Stimulated activated CD4-positive, alpha-beta T cell treated with anti-CD3 and anti-CD28 coated beads, Interleukin-2, amount 100 ng/mL, for 24 hours (primary cell): ENCODE measurements at regions not wholly inside any gene's neighbourhood (a gene's known extent, or its start where the extent isn't known, plus 50 kb on each side); places are given as distances from the start of the nearest gene placed in this dataset.
"Not testable (repeated sequence)": the region's sequence is repeated elsewhere in the genome, so short reads cannot be mapped to it uniquely, and the experiment has no call there.

Experiments used
- DNase-seq, 2 donors: peaks; one replicate each; pipeline ENCODE4 v3.0.0-alpha.2; 2020

DNA sequence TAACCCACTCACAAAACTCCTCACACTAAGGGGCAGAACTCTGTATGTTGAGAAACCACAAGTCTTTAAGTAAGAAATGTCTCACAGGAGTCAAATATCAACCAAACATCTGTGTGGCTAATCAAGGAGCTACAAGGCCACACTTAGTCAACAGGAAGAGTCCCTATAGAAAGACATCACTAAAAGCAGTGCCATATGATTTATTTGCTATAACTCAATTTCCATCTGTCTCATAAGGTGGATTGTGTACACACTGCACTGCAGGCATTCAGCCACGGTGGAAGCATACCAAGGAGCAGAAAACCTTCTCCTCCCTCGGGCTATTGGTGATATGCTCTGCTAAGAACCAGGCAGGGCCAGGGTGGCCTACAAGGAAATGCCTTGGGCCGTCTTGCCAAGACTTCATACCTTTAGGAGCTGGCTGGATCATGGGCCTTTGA, 197.6 kb upstream of the CFAP20DC start:
- no peak for DNase-seq

DNA sequence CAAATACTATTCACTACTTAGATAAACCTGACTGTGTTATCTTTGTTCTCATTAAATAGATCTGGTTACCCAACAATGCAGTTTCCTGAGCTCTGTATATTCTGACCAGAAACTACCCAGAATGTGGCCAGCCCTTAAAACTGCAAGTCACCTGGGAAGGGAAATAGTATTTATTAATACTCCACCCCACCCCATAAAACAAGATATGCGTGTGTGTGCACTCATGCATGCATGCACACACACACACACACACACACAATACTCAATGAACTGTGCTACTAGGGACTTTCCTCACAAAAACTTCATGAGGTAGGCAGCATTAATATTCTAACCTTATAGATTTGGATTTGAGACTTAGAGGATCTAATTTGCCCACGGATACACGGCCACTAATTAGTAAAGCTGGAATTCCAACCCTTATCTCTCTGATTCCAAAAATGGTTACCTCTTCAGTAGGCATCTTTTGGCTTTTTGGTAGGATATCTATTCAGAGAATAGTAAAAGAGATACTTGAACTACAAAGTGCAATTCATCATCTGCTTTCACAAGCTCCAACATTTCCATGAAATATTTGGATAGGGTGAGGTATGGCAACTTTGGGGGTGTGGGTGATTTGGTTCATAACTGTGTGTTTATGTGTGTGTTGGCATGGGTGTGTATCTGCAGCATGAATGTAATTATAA, 197.0 kb upstream of the CFAP20DC start:
- no peak for DNase-seq

DNA sequence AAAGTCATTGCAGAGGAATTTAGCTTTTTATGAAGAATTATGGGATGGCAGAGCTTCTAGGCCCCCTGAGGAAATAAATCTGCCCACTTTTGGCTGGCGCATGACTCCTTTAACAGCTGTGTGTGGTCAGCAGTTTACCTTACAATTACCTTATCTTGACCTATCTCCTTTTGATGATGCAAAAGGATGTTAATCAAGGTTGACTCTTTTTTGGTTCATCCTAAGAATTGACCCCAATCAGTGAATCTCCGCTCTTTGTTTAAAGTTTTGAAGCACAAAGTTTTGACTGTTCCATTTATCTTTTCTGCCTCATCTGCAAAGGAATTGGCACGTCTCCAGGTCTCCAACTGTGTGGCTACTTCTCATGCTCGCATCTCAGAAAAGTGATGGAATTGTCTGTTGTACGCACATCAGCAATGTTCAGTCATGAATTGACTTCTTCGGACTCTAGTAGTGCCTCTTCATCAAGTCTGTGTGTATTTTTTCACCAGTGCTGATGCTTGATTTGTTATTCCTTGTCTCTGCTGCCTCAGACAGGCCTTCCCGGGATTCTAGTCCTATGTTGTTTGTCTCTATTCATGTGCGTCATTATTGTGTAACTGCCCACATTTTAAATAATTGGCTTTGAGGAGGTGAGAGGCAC, 196.2 kb upstream of the CFAP20DC start:
- DNase-seq = no peak

DNA sequence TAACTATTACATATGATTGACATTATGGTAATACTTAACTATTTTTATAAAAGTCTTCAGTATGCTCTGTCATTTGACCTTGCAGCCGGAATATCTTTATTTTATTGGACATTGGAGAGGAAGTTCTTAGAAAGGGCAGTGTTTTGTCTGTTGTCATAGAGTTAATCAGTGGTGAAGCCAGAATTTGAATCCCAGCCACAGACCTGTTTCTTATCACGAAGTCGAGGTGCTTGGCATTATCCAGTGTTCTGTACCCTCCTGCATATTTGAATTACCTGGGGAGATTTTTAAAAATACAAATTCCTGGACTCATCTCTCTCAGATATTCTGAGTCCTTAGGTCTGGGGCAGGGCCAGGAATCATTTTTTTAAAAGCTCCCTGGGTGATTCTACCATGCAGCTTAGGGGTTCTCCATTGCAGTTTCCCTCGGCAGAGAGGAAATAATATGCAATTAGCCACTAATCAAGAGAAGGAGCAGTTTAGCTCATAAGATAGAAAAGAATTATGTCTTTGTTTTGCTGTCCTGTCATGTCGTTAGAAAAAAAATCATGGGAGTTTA, 195.6 kb upstream of the CFAP20DC start:
- no peak for DNase-seq

DNA sequence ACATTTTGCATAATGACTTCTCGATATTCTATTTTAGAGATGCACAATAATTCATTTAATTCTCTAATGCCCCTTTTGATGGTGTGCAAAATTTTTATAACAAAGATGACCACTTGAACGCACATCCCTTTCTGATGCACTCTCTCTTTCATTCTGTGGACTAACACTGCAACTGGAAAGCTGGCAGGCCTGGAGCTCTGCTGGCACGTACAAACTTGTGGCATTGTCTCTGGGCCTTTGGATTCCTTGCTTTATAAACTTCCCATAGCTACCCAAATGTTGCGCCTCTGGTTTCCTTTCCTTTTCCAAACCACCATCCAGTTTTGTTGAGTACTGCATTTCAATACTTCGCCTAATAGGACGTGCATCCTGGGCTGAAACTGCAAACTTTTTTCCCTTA, 194.5 kb upstream of the CFAP20DC start:
- no peak for DNase-seq

DNA sequence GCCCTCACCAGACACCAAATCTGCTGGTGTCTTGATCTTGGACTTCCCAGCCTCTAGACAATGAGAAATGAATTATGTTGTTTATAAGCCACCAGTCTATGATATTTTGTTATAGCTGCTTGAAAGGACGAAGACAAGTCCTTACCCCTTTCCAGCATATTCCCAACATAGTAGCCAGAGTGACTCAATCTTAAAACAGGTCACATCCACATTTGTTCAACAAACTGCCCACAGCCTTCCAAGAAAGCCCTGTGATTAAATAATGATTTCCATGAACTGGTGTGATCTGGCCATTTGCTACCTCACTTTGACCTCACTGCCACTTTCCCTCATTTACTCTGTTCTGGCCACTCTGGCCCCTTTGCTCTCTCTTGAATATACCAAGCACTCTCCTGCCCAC, 193.7 kb upstream of the CFAP20DC start:
- no peak for DNase-seq

DNA sequence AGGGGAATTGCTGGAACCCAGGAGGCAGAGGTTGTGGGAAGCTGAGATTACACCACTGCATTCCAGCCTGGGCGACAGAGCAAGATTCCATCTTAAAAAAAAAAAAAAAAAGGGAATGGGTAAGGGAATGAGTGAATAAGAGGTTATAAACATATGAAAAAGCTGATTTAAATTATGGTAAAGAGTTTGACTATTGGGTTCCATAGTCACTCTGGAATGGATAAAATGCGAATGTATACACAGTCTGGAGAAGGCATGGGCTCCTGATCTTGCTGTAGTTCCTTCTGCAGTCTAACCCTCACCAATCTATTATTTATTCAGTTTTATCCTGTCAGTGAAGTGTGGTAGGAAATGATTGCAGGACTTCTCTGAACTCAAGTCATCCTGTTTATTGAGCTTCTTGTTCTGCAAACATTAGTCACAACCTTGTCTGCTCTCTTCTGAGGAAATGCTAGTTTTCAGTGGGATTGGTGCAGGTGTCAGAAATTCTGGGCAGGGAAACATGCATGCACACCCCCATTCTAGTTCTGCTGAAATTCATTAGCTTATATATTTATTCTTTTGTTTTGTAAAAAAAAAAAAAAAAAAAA, 190.9 kb upstream of the CFAP20DC start:
- DNase-seq = no peak

DNA sequence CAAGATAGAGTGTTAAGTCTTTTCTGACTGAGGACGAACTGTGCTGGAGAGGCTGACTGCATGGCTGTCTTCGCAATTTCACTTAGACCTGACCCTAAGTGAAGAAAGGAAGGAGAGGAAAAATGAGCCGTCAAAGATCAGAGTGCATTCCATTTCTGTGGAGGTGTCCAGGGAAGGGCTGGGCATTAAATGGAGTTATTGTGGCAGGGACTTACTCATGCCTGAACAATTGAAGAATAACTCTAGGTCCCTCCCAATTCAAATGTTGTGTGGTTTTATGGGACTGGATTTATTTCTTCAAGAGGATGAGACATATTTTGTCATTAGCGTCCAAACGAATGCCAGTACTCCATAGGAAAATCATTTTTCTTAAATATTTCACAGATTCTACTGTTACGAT, 187.3 kb upstream of the CFAP20DC start:
- DNase-seq = no peak

DNA sequence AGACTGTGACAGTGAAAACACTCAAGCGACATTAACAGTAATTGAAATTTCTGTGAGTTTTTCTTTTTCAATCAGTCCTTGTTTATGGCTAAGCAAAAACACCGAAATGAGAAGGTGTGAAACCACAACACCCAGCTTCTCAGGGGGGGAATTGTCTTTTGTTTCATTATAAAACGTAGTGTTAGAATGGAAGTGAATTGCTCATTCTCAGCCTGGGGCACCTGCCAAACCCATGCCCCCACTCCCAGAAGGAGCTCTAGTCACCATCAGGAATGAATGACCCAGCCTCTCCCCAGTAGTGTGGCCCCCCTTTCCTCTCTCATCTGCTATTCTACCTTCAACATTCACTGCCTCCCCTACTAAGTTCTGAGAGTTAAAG, 185.8 kb upstream of the CFAP20DC start:
- DNase-seq = peak; percentile 8 to 23

DNA sequence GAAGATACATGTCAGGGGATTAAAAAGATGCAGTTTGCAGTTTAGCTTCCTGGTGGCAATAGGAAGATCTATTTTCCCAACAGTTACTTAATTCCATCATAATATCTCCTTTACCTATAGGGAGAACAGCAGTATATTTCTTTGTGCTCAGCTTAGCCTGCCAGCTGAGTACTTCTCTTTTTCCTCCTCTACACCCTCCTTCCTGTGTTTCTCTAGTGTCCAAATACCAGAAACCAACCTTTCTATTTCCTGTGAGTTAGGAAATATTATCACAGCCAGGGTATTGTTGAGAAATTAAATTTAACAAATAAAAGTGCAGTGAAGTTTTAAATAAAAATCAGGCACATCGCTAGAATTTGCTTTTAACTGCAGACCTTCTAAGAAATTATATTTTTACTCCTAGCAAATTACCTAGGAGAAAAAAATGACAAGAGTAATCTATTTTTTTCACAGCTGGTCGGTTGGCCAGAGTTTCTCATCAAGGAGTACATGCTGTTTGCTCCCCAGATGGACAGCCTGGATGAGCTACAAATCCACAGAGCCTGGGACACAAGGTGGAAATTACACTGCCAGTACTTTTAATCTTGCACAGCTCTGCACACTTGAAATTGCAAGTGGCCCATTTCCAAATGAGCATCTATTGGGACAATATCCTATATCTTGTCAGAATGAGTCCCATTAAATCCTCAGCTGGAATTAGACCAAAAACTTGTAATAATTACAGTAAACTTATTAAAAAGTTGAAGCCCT, 185.2 kb upstream of the CFAP20DC start:
- no peak for DNase-seq

DNA sequence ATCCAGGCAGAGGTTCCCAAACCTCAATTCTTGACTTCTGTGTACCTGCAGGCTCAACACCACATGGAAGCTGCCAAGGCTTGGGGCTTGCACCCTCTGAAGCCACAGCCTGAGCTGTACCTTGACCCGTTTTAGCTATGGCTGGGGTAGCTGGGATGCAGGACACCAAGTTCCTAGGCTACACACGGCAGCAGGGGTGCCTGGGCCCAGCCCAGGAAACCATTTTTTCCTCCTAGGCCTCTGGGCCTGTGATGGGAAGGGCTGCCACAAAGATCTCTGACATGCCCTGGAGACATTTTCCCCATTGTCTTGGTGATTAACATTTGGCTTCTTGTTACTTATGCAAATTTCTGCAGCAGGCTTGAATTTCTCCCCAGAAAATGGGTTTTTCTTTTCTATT, 180.6 kb upstream of the CFAP20DC start:
- not testable (repeated sequence) for DNase-seq

DNA sequence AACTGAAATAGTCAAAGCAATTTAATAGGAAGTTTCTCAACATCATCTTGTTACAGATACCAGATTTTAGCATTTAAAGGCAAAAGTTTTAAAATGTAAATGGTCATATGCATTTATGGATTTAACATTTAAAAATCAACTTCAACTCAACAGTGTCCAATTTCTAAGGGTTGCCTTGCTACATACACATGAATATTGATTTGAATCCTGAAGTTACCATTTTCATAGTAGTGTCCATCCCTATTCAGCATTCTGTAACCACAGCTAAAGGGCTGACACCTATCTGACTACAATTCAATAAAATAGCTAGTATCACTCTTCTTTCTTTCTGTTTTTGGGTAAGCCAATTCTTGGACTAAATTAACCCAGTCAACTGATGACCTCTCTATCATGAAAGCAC, 164.0 kb upstream of the CFAP20DC start:
- DNase-seq = no peak

DNA sequence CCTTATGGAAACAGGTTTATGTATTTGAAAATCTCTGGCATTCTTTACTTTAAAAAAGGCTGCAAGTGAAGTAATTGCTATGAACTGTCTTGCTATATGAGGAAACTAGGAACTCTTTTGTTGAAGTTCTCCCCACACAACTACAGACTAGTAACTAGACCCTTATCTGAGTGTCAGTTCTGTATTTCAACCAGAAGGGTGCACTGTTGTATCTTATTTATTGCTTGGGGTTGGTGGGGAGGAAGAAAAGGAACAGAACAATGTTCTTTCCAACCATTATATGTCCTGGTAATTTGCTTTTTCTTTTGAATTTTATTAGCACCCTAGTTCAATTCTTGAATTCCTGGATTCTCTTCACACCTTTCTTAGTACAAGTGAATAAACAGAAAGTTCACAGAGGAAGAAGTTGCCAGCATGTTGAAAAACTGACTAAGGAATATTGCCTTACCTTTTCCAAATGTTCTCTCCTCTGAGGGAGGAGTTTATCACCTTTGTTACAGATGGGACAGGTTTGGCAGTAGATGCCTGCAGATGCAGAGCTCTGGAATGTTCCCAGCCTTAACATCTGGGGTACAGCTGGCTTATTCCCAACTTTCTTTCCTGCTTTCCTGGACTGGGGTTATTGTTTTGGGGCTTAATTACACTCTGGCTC, 162.4 kb upstream of the CFAP20DC start:
- DNase-seq = no peak

DNA sequence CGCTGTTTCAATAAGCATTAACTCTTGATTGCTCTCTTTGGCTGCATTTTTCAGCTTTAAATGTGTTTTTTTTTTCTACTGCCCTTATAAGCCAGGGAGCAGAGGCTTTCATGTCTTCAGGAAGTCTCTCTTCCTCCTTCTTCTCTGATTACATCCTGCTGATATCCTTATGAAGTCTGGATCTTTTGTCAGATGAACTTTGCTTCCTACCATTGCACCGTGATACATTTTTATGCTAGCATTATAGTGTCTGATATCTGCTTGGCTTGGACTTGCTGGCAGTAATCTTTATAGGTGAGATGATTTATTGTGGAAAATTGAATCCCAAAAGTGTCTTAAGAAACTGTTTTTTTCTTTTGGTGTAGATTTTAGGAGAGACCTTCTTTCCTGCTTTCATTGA, 160.4 kb upstream of the CFAP20DC start:
- no peak for DNase-seq

DNA sequence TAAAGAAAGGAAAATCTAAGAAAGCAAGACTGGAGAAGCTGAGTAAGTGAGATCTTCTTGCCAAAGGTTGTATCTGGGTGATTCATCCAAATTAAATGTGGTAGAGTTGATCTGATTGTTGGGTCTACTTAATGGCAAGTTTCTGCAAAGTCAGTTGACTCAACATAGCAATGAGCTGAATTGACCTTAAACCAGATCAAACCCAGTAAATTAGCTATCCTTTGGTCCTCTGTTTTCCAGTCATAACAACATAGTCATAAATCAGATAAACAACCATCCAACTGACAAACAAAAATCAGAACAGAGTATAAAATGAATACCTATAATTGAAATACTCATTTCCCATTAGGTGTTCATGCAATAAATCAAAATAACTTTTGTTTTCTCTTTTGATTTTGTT, 142.6 kb upstream of the CFAP20DC start:
- DNase-seq = no peak

DNA sequence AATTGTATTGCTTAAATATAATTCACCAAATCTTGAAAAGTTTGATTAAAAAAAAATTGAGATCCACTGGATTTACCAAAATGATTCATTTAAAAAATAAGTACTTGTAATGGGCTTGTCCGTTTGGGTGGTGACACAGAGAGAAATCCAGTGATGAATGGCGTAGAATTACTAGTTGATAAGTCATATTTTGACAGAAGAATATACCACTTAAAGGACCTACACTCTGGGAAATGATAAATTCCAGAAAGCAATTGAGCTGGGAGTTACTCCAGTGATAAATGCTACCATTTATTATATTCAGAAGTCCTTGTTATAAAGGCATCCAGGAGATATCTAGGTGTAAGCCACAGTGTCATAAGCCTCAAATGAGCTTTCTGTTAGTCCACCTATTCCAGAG, 141.8 kb upstream of the CFAP20DC start:
- DNase-seq = no peak

DNA sequence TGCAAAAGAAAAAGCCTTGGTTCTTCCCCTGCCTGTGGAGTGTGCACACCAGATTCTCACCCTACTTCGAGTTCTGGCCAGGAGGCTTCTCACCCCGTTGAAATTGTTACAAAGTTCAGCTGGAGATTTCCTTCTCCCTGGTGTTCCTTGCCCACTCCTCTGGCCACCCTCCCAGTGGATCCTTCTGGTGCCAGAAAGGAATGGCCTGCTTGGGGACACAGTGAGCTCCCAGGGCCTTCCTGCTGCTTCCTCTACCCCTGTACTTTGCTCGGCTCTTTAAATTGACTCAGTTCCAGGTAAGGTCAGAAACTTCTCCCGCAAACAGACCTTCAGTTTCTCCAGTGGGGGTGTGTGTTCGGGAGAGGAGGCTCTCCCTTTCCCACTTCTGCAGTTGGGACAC, 140.1 kb upstream of the CFAP20DC start:
- no peak for DNase-seq

DNA sequence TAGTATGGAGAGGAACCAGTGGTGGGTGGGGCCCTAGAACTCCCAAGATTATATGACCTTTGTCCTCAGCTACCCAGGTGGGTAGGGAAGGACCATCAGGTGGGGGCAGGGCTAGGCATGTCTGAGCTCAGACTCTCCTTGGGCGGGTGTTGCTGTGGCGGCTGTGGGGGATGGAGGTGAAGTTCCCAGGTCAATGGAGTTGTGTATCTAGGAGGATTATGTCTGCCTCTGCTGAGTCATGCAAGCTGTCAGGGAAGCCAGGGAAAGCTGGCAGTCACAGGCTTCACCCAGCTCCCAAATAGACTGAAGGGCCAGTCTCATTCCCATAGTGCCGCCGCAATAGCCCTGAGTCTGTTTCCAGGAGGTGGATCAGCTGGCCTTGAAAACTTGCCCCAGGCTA, 139.7 kb upstream of the CFAP20DC start:
- no peak for DNase-seq

DNA sequence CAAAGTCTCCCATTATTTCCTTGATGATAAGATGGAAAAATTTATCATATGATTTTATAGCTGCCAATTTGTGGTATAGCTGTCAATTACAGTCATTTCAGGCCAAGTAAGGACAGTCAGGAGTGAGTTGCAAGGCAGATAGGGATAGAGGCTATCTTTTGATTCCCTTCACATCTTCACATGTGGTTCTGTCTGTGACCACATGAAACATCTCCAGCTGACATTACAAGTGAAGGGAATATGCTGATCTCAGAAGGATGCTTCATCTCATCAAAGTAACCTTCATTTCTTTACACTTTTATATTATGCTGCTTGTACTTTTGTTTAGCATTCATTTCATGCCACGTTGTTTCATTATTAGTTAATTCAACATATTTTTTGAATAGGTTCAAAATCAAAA, 136.9 kb upstream of the CFAP20DC start:
- no peak for DNase-seq

DNA sequence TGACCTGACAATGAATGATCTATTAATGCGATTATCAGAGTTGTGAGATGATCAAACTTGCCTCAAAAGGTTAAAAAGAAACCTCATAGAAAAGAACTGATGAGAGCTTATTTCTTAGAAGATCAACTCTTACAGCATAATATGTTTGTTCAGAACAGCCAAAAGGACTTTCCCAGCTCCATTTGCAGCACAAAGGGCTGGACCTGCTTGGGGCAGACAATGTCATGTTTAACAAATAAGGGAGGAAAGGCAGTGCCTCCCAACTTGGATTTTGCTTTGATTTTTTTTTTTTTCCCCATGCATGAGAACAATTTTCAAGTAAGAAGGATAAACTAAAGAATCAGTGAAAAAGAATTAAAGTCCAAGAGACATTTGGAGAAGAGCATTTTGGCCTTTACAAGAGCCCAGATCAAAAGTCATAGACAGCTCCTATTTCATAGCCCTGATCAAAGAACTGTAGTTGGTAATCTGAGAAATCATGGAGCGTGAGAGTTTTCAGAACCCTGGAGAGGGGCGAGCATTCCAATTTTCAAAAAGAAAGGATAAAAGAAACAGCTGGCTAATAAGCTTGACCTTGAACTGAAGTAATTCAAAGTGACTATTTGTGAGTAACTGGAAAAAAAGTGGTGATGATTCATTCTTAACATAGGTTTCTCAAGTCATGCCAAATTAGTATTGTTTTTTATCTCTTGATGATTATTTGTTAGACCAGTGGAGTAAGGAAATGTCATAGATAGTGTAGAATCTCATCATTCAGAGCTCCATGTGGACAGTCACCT, 136.0 kb upstream of the CFAP20DC start:
- DNase-seq = no peak

DNA sequence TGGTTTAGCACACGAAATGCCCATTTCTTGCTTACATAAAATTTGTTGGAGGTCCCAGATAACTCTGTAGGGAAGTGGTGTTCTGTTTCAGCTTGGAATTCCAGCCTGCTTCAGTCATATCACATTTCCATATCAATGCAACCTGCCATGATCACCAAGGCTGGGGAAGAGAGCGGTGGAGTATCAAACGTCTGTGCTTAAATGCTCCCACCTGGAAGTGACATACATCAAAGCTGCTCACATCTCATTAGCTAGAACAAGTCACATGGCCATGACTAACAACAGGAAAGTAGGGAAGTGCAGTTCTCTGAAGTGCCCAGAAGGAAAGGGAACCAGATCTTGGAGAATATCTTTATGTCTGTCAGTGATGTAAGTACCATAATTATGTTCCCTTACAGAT, 130.2 kb upstream of the CFAP20DC start:
- DNase-seq = no peak

DNA sequence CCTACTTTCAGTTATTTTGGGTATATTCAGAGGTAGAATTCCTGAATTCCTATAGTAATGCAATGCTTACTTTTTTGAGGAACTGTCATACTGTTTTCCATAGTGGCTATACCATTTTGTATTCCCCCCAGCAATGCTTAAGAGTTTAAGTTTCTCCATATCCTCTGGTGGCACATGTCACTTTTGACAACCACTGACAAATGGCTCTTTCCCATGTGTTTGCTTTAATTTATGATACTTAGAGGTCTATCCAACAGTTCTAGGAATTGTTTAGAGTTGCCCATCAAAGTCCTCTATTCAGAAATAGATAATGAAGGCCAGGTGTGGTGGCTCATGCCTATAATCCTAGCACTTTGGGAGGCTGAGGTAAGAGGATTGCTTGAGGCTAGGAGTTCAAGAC, 128.9 kb upstream of the CFAP20DC start:
- no peak for DNase-seq
